ENCODE measurements at regions not wholly inside any gene's neighbourhood (a gene's known extent, or its start where the extent isn't known, plus 50 kb on each side); places are given as distances from the start of the nearest gene placed in this dataset.

DNA sequence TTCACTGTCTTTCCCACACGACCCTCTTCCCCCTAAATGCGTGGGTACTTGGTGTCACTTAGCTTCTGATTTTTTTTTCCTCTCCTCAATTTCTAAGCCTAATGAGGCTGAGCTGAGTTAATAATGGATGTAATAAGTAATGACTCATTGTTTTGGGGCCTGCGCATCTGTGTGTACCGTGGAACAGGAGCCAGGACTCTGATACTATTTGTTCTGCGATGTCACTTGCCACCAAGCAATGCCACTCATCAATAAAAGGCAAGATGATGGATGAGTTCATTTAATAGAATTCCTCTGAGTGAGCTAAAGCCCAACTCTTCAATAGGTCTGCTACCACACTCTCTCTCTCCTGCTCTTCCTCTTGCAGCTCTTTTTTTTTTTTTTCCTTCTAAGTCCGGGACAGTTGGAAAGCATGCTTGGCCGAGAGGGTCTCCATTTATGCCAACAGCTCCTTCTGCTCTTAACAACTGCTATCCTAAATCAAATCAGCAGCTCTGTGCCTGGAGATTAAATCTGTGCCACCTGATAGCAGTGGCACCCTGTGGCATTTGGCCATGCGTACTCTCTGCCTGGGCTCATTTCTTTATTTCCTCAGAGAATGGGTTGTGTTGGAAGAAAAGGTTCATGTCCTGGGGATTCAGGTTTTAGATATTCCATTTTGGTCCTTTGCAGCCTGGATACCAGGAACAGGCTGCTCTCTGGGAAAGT is 1284.2 kb upstream of the PIK3C3 start:
- POLR2A ChIA-PET: interaction anchor here (0.6 kb wide), 1 partner anchor 940 kb away, joined by 3 read pairs; no protein-coding TSS in a partner anchor
- no peak overlapping the region for H3K9ac ChIP-seq (ENCODE audit: control insufficient read depth, insufficient read depth, low read length)
- no peak overlapping the region for H2AFZ ChIP-seq (ENCODE audit: control insufficient read depth, low read depth, low read length)
- no TSS peak for BruUV-seq (replicated peaks)
- intact Hi-C loops (cut with micrococcal nuclease; ENCODE audit: unreplicated experiment): no loop called here
- RAD21 ChIA-PET (ENCODE audit: unreplicated experiment): no interaction called here
- no peak for FAIRE-seq
- in situ Hi-C loops (cut with MboI): no loop called here
- WGBS (ENCODE audit: insufficient coverage, insufficient replicate concordance, low lambda C conversion rate, missing lambda C conversion rate): 19% methylated on average over 6 of the region's 8 CpGs
- TF ChIP-seq EP300 (IDR thresholded peaks at IDR 0.05; ENCODE audit: borderline replicate concordance in 1 of 2, control insufficient read depth in 1 of 2, low read depth in 2 of 2, low read length in 2 of 2) (no peak), SRF (IDR thresholded peaks at IDR 0.05; ENCODE audit: low read depth in 2 of 2, low read length in 2 of 2) (no peak), MYB (IDR thresholded peaks at IDR 0.05; ENCODE audit: borderline replicate concordance, low read depth, low read length) (no peak), ZNF274 (IDR thresholded peaks at IDR 0.05; ENCODE audit: insufficient read depth, insufficient read length) (no peak), FOS (IDR thresholded peaks at IDR 0.05; ENCODE audit: borderline replicate concordance, extremely low read depth, insufficient read length) (no peak), DPF2 (IDR thresholded peaks at IDR 0.05) (no peak), CHD2 (IDR thresholded peaks at IDR 0.05; ENCODE audit: borderline replicate concordance, low read depth, low read length) (no peak), POU2F2 (IDR thresholded peaks at IDR 0.05; ENCODE audit: borderline replicate concordance, low read depth, low read length) (no peak), MEF2B (IDR thresholded peaks at IDR 0.05; ENCODE audit: partially characterized antibody, poor library complexity, severe bottlenecking) (no peak), SREBF2 (IDR thresholded peaks at IDR 0.05; ENCODE audit: low read length) (no peak), IKZF2 (IDR thresholded peaks at IDR 0.05) (no peak), BRCA1 (IDR thresholded peaks at IDR 0.05; ENCODE audit: low read depth, low read length) (no peak)
- TF ChIP-seq, protein P1, sequence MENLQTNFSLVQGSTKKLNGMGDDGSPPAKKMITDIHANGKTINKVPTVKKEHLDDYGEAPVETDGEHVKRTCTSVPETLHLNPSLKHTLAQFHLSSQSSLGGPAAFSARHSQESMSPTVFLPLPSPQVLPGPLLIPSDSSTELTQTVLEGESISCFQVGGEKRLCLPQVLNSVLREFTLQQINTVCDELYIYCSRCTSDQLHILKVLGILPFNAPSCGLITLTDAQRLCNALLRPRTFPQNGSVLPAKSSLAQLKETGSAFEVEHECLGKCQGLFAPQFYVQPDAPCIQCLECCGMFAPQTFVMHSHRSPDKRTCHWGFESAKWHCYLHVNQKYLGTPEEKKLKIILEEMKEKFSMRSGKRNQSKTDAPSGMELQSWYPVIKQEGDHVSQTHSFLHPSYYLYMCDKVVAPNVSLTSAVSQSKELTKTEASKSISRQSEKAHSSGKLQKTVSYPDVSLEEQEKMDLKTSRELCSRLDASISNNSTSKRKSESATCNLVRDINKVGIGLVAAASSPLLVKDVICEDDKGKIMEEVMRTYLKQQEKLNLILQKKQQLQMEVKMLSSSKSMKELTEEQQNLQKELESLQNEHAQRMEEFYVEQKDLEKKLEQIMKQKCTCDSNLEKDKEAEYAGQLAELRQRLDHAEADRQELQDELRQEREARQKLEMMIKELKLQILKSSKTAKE (IDR thresholded peaks at IDR 0.05; ENCODE audit: low read depth, poor library complexity, severe bottlenecking): no peak
- TF ChIP-seq, protein P2, sequence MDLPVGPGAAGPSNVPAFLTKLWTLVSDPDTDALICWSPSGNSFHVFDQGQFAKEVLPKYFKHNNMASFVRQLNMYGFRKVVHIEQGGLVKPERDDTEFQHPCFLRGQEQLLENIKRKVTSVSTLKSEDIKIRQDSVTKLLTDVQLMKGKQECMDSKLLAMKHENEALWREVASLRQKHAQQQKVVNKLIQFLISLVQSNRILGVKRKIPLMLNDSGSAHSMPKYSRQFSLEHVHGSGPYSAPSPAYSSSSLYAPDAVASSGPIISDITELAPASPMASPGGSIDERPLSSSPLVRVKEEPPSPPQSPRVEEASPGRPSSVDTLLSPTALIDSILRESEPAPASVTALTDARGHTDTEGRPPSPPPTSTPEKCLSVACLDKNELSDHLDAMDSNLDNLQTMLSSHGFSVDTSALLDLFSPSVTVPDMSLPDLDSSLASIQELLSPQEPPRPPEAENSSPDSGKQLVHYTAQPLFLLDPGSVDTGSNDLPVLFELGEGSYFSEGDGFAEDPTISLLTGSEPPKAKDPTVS (IDR thresholded peaks at IDR 0.05; ENCODE audit: low read depth, low read length): no peak
- TF ChIP-seq, protein P3, sequence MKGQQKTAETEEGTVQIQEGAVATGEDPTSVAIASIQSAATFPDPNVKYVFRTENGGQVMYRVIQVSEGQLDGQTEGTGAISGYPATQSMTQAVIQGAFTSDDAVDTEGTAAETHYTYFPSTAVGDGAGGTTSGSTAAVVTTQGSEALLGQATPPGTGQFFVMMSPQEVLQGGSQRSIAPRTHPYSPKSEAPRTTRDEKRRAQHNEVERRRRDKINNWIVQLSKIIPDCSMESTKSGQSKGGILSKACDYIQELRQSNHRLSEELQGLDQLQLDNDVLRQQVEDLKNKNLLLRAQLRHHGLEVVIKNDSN (IDR thresholded peaks at IDR 0.05; ENCODE audit: borderline replicate concordance, extremely low read length, insufficient read depth, low read depth, low read length): no peak
- H3K79me2 ChIP-seq (ENCODE audit: control insufficient read depth, insufficient read depth, low read length): no peaks in the 10 kb centered on the region
- H3K27ac ChIP-seq (ENCODE audit: control insufficient read depth, insufficient read depth): no peak overlapping the region
- H4K20me1 ChIP-seq (ENCODE audit: control insufficient read depth, insufficient read depth): no peaks in the 10 kb centered on the region
- no peak overlapping the region for H3K4me2 ChIP-seq (ENCODE audit: control insufficient read depth, insufficient read depth)
- no peak overlapping the region for H3K4me3 ChIP-seq
- CTCF ChIA-PET: interaction anchor here (0.6 kb wide), 1 partner anchor 31 kb away, joined by 3 read pairs; no protein-coding TSS in a partner anchor
- no peak for DNase-seq (ENCODE audit: low read depth, low spot score)
- H3K9me3 ChIP-seq (replicated peaks; ENCODE audit: control insufficient read depth, insufficient read depth, low read length): no peaks in the 10 kb centered on the region
- SMC1A ChIA-PET (ENCODE audit: uncharacterized antibody, unreplicated experiment): no interaction called here
- no peaks in the 10 kb centered on the region for H3K4me1 ChIP-seq (ENCODE audit: control insufficient read depth, insufficient read depth, low read length)
- no peak for ATAC-seq
- H3K27me3 ChIP-seq (replicated peaks in 1 of 2; ENCODE audit: control insufficient read depth in 2 of 2, insufficient read depth in 2 of 2, low read length in 1 of 2): no peaks in the 10 kb centered on the region
- H3K36me3 ChIP-seq (ENCODE audit: control insufficient read depth in 2 of 2, insufficient read depth in 2 of 2, low read length in 1 of 2): no peaks in the 10 kb centered on the region

Data from GM12878 (cell line).